GM18502 (cell line): ENCODE measurements at regions not wholly inside any gene's neighbourhood (a gene's known extent, or its start where the extent isn't known, plus 50 kb on each side); places are given as distances from the start of the nearest gene placed in this dataset.
"Not testable (repeated sequence)": the region's sequence is repeated elsewhere in the genome, so short reads cannot be mapped to it uniquely, and the experiment has no call there.

Source experiments
- ATAC-seq: cut with Tn5 transposase; IDR thresholded peaks from one replicate; pipeline ENCODE4 v1.9.1; 2021; ENCODE audit warnings: mild to moderate bottlenecking; ENCODE audit not compliant: unreplicated experiment, poor library complexity

DNA sequence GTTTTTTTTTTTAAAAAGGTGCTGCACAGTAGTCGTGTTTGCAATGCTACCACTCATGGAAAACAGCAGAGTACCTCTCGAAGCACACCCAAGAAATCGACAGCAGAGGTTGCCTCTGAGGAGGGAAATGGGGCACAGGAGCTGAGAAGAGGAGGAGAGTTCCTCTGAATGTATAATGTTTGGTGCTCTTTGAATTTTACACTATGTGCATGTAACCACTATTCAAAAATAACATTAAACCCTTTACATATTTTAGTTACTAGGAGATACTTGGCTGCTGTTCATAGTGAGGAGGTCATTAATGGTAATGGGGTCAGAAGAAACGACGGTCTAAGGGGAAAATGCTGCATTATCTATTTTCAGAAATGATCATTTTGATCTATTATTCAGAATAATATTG lies 129.4 kb upstream of the CLEC14A start:
- no peak for ATAC-seq

- no peak for ATAC-seq
These were observed 128.8 kb upstream of the CLEC14A start for GRCh38 chr14:38384741-38385140.

GRCh38 chr14:38367922-38368321 lies 112.0 kb upstream of the CLEC14A start:
- no peak for ATAC-seq

DNA sequence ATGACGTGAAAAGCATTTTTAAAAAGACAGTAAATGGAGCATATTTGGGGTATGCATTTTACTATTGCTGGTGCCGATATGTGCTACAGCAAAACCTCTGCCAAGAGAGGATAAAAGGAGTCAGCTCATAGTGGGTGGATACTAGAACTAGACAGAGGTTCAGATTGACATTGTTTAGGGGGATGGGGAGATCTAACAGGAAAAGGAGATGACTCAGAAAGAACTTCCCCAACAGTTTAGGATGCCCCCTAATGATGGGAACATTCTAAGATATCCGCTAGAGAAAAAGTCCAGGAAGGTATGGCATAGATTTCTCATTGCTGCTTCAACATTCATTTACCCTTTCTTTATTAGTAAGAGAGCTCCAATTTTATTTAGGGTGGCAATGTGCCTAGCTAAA lies 110.5 kb upstream of the CLEC14A start:
- ATAC-seq, result no peak

DNA sequence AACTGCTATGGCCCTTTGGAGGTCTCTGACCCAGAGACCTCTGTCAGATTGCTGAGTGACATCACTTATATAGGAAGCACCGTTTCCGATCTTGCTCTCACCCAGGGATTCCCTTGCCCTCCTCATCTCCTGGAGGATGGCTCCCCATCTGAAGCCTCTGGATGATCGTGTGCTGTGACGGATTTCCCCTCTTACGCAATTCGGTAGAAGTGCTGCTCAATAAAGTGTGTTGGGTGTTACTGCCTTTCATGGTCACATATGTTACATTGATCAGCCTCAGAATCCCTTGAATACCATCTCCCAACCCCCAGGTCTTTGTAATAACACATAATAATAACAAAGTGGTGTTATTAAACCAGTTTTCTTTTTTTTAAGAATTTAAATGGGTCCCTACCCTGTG lies 107.3 kb upstream of the CLEC14A start:
- no peak for ATAC-seq

DNA sequence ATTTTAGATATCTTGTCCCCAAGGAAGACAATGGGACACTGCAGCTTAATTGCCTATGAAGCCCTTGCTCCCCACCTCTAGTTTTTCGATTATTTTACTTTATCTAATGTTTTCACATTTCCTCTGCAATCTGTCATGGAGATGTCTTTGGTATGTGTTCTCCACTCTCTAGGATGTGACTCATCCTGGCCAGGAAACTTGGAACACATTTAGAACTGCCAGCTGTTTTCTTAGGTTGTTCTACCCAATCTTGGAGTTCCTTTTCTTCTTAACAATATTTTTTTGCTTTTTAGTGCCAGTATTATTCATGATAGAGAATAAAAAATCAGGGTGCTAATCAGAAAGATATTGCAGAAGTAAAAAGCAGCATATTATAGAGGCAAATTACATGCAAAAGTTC lies 101.7 kb upstream of the CLEC14A start:
- ATAC-seq, result no peak

DNA sequence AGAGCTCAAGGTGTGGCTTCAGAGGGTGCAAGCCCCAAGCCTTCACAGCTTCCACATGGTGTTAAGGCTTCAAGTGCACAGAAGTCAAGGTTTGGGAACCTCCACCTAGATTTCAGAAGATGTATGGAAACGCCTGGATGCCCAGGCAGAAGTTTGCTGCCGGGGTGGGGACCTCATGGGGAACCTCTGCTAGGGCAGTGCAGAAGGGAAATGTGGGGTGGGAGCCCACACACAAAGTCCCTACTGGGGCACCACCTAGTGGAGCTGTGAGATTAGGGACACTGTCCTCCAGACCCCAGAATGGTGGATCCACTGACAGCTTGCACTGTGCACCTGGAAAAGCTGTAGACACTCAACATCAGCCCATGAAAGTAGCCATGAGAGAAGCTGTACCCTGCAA lies 99.6 kb upstream of the CLEC14A start:
- ATAC-seq, result not testable (repeated sequence)

GRCh38 chr14:38350102-38350501 lies 94.2 kb upstream of the CLEC14A start:
- ATAC-seq, result no peak

DNA sequence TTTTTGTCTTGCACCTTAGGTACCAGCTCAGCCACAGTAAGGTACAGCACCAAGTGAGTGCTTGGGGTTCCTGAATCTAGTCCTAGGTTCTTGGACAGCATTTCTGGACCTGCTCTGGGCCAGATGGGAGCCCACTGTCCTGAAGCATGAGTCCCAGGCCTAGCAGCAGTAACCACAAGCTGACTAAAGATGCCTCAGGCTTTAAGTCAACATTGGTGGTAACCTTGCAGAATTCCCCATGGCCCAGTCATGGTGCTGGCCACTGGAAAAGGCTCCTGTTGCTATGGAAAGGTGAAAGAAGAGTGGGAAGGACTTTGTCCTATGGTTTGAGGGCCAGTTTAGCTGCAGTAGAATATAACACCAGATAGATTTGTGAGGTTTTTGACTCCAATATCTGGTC lies 86.9 kb upstream of the CLEC14A start:
- ATAC-seq, result no peak

GRCh38 chr14:38339696-38340095 lies 83.8 kb upstream of the CLEC14A start:
- ATAC-seq, result no peak

DNA sequence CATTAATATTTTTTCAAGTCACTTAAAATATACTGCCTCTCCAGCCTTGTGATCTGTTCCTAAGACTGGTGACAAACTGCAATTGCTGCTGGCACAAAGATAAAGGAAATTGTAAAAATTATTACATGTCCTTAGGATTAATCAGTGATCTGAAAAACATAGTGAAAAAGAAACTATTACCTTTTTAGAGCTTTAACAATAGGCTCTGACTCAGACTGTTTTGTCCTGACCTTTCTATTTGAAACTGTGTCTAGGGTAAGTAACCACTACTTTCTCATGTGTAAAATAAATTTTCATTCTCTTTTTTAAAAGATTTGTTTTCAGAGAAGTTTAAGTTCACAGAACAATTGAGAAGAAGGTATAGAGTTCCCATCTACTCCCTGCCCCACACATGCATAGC lies 80.4 kb upstream of the CLEC14A start:
- ATAC-seq, result no peak

DNA sequence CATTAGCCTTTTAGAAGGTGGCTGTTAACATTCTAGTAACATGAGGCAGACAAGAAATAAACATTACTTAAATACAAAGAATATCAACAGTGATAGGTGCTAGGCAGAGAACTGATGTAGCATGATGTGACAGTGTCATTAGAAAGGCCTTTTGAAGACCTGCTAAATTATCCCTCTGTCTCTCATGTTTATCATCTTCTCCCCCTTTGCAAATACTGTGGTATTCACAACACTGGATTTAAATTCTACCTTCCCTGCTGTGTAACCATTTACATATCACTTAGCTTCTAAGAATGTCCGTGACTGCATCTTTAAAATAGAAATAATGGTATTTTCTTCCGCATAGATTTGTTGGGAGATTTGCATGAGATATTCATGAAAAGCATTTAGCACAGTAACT lies 74.4 kb upstream of the CLEC14A start:
- no peak for ATAC-seq

DNA sequence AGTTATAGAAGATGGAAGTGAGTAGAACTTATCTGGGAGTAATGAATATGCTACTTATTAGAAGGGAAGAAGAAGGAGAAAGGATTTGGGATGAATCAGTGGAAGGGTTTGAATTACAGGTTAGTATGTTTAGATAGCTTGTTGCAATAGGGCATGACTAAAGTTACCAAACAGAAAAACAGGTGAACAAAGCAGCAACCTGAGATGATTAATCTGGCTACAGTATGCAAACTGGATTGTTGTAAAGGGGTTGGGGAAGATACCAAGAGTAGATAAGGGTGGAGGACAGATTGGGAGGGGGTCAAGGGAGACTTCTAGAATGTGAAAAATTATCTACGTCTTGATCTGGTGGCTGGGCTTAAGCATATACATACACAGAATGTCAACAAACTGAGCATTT lies 73.4 kb upstream of the CLEC14A start:
- no peak for ATAC-seq

DNA sequence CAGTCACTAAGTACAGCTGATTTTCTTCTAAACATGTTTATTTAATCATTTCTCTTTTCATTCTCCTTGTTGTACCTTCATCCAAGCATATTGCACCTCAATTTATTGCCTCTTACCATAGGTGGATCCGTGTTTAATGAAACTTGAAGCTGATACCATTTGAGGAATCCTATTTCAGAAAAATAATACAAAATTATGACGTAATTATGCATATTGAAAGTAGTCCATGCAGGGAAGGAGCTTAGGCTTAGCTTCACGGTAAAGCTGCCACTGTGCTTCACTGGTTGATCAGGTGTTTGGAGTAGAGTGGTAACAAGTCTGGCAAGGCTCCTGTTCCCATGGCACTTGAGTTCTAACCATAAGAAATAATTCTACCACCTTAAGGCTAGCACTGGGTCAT lies 61.0 kb upstream of the CLEC14A start:
- ATAC-seq, result no peak

GRCh38 chr14:38311655-38312054 lies 55.8 kb upstream of the CLEC14A start:
- no peak for ATAC-seq

GRCh38 chr14:38310420-38310995 lies 54.6 kb upstream of the CLEC14A start:
- ATAC-seq, result no peak

DNA sequence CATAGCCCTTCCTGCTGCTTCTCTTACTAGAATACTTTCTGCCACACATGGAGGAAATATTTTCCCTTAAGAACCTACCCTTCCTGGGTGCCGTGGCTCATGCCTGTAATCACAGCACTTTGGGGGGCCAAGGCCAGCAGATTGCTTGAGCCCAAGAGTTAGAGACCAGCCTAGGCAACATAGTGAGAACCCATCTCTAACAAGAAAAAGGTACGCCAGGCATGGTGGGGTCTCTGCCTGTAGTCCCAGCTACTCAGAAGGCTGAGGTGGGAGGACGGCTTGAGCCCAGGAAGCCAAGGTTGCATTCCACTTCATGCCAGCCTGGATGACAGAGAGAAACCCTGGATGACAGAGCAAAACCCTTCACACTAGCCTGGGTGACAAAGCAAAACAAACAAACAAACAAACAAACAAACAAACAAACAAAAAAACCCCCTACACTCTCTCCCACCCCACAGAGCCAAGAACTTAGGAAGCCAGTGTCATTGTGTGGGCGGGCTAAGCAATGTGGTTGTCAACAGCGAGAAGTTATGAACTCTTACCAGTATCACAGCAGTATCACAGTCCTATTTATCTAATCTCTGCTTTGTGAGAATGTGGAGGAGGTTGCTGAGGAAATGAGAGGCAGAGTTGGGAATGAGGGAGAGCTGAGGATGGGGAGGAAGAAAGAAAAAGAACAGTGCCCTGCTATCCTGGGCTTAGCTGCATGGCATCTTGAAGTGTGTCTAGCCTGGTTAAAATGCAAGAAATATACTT lies 53.8 kb upstream of the CLEC14A start:
- no peak for ATAC-seq
